Prostate gland (tissue), 2 donors: ENCODE measurements at regions not wholly inside any gene's neighbourhood (a gene's known extent, or its start where the extent isn't known, plus 50 kb on each side); places are given as distances from the start of the nearest gene placed in this dataset.
A peak's percentile ranks its signal among the peaks of the same experiment; 100 is the strongest.

Source experiments
- DNase-seq: peaks from one replicate; pipeline ENCODE4 v3.0.0-alpha.2; 2019; ENCODE audit warnings: low spot score
- H3K27ac ChIP-seq, 2 donors: fragments of 200-600 bp; sonication (generic); 2 replicates each; pipeline ENCODE4 v1.5.1; 2017 to 2019
- H3K27me3 ChIP-seq: fragments of 200-600 bp; sonication (generic); replicated peaks from 2 replicates; pipeline ENCODE4 v1.5.1; 2019; ENCODE audit not compliant: insufficient read depth
- H3K36me3 ChIP-seq, 2 donors: fragments of 200-600 bp; sonication (generic); 1 replicate in 1 of 2; 2 replicates in 1 of 2; pipeline versions ENCODE4 v1.5.1 to v1.8.1; 2017 to 2019
- H3K4me1 ChIP-seq: fragments of 200-600 bp; sonication (generic); replicated peaks from 2 replicates; pipeline ENCODE4 v1.5.1; 2019
- H3K4me3 ChIP-seq, 2 donors: fragments of 200-600 bp; sonication (generic); 2 replicates each; pipeline ENCODE4 v1.5.1; 2017 to 2019
- H3K9me3 ChIP-seq: fragments of 200-600 bp; sonication (generic); 2 replicates; pipeline ENCODE4 v1.5.1; 2017
- POLR2A ChIP-seq: fragments of 450-650 bp; IDR thresholded peaks from one replicate; pipeline ENCODE4 v1.6.1; 2016; ENCODE audit warnings: antibody characterized with exemption, mild to moderate bottlenecking
- POLR2AphosphoS5 ChIP-seq: sonication (generic); formaldehyde crosslinking; IDR thresholded peaks from one replicate; pipeline ENCODE4 v1.6.1; 2017; ENCODE audit warnings: antibody characterized with exemption
- WGBS: methylation state at CpG from one replicate; pipeline ENCODE4 v1.1.5; 2018; 5-methylcytosine and 5-hydroxymethylcytosine counted together
- intact Hi-C: fragments of 100-400 bp; cut with DNase I; formaldehyde crosslinking; loops from one replicate; pipeline ENCODE4 v1.14.2; 2022
- TF ChIP-seq, protein P1 (sequence below), 4 experiments: fragments of 200-600 bp in 2 of 4; fragments of 450-650 bp in 2 of 4; sonication (generic) in 2 of 4; IDR thresholded peaks; 1 replicate in 3 of 4; 2 replicates in 1 of 4; pipeline ENCODE4 v1.5.1; 2016 to 2019; ENCODE audit warnings: antibody characterized with exemption in 4 of 4, mild to moderate bottlenecking in 2 of 4, moderate library complexity in 2 of 4

DNA sequence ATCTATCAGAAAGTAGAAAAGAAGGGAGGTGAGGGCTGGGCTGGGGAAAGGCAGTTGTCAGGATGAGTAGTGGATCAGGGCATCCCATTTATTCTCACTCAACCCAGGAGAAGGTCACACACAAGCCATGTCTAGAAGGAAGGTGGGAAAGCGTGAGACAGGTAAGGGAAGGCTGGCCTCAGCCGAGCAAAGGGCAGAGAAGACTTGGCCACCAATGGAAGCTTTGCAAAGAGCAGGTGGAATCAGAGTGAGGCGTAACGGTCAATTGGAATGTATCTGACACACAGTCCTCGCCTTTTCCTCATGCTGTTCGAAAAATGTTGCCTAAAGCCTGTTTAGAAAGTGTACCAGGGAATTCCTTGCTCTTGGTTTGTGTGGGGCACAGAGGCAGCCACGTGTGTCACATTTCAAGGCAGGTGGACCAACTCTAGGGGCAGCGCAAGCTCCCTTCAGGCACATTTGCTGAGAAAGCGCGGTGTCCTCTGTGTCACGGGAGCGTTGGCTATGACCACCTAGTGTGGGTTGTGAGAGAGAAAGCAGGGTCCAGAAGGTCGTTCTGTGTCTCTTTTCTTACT, 118.8 kb upstream of the SPATA13 start:
- intact Hi-C loops = no loop called here
- Histone ChIP-seq H3K27ac (no peak overlapping the region), H3K9me3 (no peaks in the 10 kb centered on the region), H3K27me3 (no peaks in the 10 kb centered on the region), H3K4me1 (no peaks in the 10 kb centered on the region), H3K36me3 (no peaks in the 10 kb centered on the region), H3K4me3 (no peak overlapping the region)
- no peak for DNase-seq
- 79% methylated on average over 13 of the region's 13 CpGs for WGBS
- TF ChIP-seq, protein P1, sequence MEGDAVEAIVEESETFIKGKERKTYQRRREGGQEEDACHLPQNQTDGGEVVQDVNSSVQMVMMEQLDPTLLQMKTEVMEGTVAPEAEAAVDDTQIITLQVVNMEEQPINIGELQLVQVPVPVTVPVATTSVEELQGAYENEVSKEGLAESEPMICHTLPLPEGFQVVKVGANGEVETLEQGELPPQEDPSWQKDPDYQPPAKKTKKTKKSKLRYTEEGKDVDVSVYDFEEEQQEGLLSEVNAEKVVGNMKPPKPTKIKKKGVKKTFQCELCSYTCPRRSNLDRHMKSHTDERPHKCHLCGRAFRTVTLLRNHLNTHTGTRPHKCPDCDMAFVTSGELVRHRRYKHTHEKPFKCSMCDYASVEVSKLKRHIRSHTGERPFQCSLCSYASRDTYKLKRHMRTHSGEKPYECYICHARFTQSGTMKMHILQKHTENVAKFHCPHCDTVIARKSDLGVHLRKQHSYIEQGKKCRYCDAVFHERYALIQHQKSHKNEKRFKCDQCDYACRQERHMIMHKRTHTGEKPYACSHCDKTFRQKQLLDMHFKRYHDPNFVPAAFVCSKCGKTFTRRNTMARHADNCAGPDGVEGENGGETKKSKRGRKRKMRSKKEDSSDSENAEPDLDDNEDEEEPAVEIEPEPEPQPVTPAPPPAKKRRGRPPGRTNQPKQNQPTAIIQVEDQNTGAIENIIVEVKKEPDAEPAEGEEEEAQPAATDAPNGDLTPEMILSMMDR (IDR thresholded peaks at IDR 0.05) = no peak
- no peak for TF ChIP-seq POLR2A
- TF ChIP-seq POLR2AphosphoS5 = no peak

DNA sequence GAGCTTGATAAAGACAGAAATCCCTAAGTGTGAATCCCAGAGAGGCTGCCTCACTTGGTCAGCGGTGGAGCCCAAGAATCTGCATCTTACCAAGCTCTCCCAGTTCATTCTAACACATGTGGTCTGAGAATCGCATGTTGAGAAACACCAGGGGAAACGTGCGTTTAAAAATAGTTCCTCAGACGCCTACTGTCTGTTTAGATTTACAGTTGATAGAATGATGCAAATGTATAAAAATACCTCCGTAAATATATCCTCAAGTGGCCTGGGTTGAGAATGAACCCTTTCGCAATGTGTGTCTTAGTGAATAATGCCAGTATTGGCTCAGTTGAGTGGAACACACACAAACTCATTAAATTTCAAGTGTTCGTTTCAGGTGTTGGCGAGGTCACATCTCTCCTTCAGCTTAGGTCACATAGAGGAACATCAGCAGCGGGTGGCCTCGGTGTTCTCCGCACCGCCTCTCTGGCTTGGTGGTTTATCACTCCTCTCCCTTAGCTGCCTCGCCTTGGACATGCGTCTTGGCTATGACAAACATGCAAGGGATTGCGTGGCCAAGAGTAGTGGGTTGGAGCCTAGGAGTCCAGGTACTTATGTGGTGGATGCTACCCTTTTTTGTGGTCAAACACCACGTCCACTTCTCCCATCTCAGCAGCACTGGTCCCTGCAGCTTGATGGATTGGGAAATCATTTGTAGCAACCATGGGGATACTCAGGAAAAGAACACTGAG, 117.6 kb upstream of the SPATA13 start:
- no peaks in the 10 kb centered on the region for H3K36me3 ChIP-seq
- H3K27ac ChIP-seq = no peak overlapping the region
- no peak overlapping the region for H3K4me3 ChIP-seq
- no peaks in the 10 kb centered on the region for H3K9me3 ChIP-seq
- intact Hi-C loops = no loop called here
- WGBS = 69% methylated on average over 17 of the region's 17 CpGs
- TF ChIP-seq POLR2A (no peak), POLR2AphosphoS5 (no peak)
- TF ChIP-seq, protein P1 (IDR thresholded peaks at IDR 0.05) = no peak
- no peaks in the 10 kb centered on the region for H3K4me1 ChIP-seq
- no peaks in the 10 kb centered on the region for H3K27me3 ChIP-seq
- no peak for DNase-seq

DNA sequence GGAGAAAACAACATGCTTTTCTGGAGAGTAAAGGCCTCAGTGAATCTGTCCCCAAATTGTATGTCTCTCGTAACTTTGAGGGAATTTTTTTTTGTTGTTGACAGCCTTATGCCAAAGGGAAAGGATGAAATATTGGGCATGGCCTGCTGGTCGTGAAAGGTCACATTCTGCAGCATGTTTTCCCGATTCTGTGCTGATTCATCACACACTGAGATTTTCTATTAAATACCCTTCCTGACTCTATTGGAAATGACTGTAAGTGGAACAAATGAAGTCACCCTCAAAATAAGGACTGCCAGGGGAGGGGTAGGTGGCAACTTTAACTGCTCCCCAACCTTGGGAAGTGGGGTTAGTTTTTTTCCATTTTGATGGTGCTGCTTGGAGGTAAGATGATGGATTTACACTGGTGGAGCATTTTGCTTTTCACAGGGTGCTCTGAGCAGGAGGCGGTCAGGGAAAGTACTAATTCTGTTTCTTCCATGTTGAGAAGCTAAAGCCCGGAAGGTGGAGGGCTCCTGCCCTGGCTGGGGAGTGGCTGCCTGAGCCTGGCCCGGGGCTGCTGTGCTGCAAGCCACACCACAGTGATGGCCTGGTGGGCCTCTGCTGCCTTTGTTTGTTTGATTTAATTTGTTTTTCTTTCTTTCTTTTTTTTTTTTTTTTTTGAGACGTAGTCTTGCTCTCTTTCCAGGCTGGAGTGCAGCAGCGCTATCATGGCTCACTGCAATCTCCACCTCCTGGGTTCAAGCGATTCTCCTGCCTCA, 116.8 kb upstream of the SPATA13 start:
- Histone ChIP-seq H3K9me3 (no peaks in the 10 kb centered on the region), H3K36me3 (no peaks in the 10 kb centered on the region), H3K4me3 (no peak overlapping the region), H3K4me1 (no peaks in the 10 kb centered on the region), H3K27ac (no peak overlapping the region), H3K27me3 (no peaks in the 10 kb centered on the region)
- TF ChIP-seq, protein P1 (IDR thresholded peaks at IDR 0.05) = no peak
- no peak for TF ChIP-seq POLR2AphosphoS5
- no peak for TF ChIP-seq POLR2A
- no peak for DNase-seq
- WGBS = 72% methylated on average over 9 of the region's 9 CpGs
- intact Hi-C loops = no loop called here

DNA sequence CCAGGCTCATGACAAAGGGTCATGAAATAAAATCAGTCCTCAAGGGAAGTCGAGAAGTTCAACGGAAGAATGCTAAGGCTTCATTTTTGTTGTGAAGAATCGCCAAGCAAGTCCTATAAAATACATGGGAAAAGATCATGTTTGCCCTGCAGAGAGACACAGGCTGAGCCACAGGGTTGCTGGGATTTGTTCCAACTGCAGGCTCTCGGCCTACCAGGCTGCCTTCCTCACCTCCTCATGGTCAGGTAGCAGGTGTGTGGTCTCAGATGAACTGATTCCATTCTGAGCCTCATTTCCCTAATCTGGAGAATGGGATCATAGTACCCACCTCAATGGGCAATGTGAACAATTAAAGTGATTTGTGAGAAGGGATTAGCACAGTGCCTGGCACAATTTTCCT, 114.9 kb upstream of the SPATA13 start:
- no peak for DNase-seq
- H3K27me3 ChIP-seq = no peaks in the 10 kb centered on the region
- H3K9me3 ChIP-seq = no peaks in the 10 kb centered on the region
- WGBS = 15% methylated on average over 4 of the region's 4 CpGs
- TF ChIP-seq POLR2A = no peak
- TF ChIP-seq, protein P1 (IDR thresholded peaks at IDR 0.05) = no peak
- TF ChIP-seq POLR2AphosphoS5 = no peak
- no peak overlapping the region for H3K4me3 ChIP-seq
- intact Hi-C loops = no loop called here
- no peaks in the 10 kb centered on the region for H3K36me3 ChIP-seq
- peaks cover 4% of the 10 kb centered on the region for H3K4me1 ChIP-seq
- peak overlapping the region in 1 of 2 donors; percentile 28 for H3K27ac ChIP-seq
